HG03432 (cell line): ENCODE measurements at regions not wholly inside any gene's neighbourhood (a gene's known extent, or its start where the extent isn't known, plus 50 kb on each side); places are given as distances from the start of the nearest gene placed in this dataset.
"Not testable (repeated sequence)": the region's sequence is repeated elsewhere in the genome, so short reads cannot be mapped to it uniquely, and the experiment has no call there.

Source experiments
- ATAC-seq: cut with Tn5 transposase; IDR thresholded peaks from one replicate; pipeline ENCODE4 v1.9.1; 2021; ENCODE audit warnings: mild to moderate bottlenecking, moderate library complexity; ENCODE audit not compliant: unreplicated experiment

DNA sequence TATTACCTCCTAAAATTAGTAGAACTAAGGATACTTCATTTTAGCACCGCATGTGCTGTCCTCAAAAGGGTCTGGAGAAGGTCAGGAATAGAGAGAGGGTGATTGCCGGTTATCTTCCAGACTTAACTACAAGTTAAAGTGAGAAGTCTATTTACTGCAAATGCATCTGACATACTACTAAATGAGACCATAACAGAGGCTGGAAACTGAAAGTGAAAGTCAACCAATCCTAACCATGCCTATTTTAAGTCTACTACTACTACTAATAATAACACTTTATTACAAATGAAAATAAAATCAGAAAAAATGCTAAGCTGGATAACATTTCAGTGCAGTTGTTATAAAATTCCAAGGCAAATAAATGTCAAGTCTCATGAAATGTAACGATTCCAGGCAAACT is 244.7 kb downstream of the KIF20B start:
- no peak for ATAC-seq

DNA sequence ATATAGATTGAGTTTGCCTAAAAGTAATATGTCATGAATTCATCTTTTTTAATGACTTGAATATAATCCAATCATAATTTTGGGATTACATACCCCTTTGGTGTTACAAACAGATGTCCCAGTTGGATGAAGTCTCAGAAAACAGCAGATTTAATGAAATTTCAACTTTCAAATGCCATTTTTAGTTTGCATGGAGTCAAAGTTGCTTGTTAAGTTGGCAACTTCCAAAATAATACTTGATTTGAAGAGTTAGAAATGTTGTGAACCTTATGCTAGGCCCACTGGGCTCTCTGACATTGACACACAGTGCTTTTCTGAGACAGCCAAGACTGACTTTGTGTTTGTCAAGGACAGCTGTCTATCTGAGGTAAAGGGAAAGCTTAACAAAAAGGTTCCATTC is 248.1 kb downstream of the KIF20B start:
- no peak for ATAC-seq

DNA sequence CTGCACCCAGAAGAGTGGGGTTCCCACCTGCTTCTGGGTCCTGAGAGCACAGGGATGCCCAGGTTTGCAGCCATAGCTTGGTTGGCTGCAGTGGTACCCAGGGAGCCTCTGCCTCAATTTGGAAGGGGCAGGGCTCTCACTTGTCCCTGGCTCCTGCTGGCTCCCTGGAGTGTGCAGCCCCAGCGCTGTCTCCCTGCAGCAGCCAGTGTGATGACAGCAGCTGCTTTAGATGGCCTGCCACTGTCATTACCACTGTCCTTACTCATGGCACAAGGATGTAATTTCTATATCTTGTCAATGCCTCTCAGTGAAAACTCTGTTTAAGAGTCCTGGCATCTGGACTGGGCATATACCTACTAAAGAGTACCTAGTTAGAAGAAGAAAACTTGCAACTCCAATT is 250.9 kb downstream of the KIF20B start:
- no peak for ATAC-seq

DNA sequence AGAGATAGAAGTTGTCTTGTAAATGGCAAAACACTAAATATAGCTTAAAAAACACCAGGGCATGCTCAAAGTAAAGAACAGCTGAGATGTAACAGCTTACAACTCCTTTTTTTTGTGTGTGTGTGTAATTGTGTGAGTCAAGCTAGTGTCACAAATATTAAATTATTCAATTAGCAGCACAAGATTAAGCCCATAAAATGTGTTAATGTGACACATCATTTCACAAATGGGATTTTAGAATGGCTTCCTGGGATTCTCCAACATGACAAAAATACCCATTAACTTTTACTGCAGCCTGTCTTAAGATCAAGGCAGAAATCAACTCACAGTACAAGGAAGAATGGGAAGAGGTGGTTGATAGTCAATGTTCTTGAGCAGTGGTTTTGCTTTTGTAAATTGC is 251.4 kb downstream of the KIF20B start:
- ATAC-seq: no peak

DNA sequence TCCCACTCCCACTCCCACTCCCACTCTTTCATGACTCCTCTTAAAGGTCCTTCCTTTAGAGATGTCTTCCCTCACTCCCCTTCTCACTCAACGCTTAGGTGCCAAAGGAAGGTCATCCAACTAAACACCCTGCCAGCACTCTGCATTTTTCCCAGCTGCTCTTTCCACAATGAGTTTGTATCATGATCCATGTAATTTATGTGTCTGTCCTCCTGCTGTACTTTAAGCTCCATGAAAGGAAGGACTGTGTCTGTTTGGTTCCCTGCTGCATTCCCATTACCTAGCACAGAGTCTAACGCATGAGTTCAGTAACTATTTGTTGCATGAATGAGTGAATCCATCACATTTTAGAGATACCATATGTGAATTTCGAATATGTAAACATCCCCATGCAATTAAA is 252.7 kb downstream of the KIF20B start:
- no peak for ATAC-seq

DNA sequence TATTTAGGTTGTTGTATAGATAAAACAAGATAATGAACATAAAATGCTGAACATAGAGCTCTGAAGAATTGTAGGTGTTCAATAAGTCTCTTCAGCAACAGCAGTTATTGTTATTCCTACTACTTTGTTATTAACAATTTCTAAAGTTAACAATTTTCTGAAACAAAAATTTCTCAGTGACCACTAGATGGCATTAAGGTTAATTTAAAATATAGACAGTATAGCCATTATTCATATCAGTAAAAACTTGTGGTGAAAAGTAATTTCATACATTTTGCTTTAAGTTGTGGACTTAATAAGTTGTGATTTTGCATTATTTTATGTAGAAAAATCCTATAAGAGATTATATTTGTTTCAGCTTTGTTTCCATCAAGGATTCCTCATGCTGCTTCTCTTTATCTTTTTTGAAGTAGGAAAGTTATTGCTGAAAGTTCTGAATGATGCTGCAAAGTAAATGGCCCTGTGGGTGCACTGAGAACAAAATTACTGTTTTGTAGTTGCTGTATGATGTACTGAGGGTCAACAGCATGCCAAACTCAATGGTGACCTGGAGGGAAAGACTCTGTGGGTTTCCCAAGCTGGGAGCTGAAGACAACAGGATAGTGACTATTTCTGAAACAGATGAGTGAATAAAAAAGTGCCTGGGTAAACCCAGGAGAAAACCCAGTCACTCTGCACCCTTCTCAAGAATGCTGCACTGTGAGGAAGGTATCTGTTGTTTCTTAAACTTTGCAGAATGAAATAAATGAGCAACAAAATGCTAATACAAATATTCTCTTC is 253.6 kb downstream of the KIF20B start:
- peak; percentile 40 for ATAC-seq

DNA sequence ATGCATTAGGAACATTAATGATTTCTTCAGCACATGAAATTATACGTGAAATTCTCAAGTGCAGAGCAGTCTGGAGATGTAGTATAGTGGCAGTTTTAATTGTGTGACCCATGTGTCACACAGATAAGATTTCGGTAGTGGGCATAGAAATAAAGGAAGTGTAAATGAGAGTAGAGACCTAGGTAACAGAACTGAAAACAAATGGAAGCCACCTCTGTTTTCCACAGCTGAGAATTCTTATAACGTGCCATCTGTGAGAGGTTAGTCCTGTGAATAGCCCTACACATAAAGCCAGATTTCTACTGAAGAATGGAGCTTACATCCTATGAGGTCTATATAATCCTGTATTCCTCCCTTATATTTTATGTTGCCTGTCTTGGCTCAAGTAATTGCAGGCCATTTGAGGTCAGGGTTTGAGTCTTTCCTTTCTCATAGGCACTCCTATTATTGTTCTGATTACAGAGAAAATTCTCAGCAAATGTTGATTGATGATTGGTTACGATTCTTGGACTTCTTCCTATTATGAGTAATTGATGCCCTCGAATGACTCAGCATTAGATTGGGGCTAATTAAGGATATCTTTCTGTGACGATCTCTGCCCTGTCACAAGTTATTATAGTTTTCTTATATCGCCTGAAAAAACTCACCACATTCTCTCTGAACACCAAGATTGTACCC is 258.2 kb downstream of the KIF20B start:
- peak; percentile 63 for ATAC-seq

DNA sequence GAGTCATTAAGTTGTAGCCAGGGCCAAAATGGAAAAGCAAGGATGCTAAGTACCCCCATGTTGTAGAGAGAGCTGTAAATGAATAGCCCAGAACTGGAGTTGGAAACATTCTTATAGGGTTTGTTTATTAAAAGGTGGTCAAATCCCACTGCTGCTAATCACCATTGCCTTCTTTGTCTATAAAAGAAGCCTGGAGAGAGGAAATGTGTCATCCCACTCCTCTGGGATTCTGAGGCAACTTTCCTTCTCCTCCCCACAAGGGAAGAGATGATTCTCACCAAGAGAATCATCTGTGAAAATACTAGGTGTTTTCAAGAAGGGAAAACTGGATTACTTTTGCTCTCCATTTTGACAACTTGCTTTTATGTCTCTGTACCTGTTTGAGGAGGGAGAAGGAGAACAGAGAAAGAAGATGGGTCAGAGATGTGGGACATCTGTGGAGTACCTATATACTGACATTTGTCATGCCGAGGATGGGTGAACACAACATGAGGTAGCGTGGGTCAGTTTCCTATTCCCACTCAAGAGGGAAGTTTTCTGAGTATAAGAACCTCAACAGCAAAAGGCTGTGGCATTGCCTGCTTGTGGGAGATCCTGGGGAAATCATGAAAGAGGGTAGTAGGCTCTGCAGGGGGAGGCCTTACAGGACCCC is 262.2 kb downstream of the KIF20B start:
- ATAC-seq: no peak

DNA sequence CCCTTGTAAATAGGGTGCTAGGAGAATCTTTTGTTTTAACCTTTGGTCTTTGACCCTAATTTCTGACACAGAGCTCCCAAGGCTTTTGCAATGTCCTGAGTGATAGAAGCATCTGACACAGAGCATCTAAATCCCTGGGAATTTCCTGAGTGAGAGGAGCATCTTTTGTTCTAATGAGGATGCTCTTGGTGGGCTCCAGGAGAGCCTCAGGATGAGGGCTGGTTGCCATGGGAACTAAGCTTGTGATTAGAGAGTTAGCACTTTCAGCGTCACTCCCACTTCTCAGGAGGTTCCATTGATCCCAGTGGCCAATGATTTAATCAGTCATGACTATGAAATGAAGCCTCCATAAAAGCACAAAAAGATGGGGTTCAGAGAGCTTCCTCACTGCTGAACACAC is 264.8 kb downstream of the KIF20B start:
- no peak for ATAC-seq

DNA sequence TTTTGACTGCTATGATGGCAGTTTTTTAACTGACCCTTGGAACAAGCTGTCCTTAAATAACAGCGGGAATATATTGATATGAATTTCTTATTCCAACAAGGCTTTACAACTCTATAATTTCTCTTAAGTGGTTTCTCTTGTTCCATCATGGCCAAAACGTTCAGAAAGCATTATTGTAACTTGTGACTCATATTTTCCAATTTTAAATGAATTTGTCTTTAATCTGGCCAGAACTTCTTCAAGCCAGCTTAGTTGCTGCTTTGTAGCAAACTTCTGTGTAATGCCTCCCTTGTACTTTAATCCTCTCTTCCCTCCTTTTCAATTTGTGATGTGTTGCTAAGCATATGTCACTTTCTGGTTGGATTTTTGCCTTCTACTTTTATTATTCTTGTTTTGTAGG is 271.9 kb downstream of the KIF20B start:
- ATAC-seq: no peak

DNA sequence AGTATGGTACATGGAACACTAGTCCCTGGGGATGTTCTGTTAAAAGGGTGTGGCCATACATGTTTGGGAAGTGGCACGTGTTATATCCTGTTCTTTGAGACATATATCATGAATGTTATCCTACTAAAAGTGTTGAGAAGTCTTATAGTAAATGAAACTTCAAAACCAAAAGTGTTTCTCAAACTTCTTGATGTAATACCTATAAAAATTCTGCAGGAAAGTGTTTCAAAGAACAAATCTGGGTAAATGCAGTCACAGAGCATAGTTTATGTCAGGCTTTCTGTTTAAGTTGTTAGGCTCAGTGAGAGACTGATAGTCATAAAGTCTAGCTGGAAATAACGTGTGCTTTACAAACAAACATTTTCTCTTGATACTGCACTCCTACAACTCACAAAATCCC is 273.7 kb downstream of the KIF20B start:
- no peak for ATAC-seq

DNA sequence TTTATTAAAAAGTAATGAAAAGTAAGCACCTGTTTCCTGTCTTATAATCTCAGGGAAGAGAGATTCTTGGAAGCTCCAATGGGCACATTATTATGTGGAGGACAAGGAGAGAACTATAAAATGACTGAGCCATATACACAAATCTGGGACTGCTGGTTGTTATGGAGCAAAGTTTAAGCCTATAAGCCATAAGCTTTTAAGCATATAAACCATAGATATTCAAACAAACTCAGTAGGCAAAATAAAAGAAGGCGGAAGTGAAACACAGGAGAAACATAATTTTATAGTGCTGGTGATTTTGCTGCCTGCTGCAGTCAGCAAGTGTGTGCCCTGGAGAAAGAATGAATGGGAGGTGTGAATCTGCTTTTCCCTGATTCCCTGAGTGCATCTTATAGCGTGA is 274.4 kb downstream of the KIF20B start:
- ATAC-seq: no peak

DNA sequence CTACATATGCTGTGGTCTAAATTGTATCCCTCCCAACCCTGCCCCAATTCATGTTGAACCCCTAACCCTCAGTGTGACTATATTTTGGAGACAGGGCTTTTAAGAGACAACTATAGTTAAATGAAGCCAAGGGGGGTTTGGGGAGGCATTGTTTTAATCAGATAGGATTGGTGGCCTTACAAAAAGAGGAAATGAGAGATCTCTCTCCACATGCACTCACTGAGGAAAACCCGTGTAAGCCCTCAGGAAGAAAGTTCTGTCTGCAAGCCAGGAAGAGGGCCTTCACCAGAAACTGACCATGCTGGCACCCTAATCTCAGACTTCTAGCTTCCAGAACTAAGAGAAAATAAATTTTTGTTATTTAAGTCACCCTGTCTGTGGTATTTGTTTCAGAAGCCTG is 276.7 kb downstream of the KIF20B start:
- ATAC-seq: no peak

DNA sequence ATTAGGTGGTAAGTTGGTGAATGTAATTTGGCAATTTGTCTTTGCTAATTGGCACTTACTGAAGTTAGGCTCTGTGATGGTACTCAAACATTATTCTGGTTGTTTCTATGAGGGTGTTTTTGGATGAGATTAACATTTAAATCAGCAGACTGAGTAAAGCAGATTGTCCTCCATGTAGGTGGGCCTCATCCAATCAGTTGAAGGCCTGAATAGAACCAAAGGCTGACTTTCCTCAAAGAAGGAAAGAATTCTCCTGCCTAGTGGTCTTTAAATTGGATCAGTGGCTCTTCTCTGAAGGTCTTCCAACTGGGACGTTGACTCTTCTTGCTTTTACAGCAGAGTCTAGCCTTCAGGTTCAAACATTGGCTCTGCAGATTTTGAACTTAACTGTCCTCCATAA is 278.3 kb downstream of the KIF20B start:
- ATAC-seq: no peak

DNA sequence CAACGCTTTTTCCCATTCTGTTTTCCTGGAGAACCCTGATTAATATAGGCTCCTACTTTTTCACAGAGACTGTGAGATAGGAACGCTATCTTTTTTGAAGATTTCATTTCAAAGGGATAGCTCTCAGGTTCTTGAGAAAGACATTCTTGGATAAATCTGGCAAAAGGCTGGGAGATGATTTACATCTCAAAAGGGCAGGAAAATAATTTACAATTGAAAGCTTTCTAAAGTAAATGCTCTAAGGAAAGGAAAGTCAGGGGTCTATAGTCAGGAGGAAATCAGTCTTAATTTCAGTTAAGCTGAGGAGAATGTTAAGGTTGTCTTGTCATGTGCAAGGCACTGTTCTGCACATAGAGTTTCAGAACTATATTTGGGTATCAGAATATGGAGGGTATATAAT is 278.8 kb downstream of the KIF20B start:
- ATAC-seq: no peak

DNA sequence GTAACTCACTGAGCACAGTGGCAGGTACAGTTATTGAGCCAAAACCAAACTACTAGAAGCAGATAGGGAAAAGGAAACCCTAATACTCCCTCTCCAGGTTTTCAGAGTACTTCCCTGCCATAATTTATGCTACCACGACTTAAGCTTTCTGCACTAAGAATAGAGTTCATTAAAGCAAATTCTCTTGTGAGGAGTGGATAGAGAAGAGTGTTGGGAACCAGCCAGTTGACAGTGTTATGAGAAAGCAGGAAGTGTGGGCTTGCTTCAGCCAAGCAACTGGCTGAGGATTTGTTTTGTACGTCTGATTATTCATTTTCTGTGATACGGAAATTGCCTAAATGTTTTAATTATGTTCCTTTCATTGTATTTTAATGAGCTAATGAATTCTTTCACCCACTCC is 280.5 kb downstream of the KIF20B start:
- ATAC-seq: no peak

DNA sequence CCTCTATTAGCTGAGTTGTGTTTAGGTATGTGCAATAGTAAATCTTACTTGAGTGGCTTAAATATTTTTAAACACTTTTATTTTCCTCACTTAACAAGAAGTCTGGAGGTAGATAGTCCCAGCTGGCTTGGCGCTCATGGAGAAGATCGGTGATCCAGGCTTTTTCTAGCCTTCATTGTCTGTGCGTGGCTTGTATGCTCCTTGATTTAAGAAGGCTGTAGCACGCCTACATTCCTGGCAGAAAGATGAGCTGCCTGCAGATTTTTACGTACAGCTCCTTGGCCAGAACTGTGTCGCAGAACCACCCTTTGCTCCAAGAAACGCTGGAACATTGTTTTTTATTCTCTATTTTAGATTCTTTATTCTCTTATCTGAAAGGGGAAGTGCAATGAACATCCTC is 284.1 kb downstream of the KIF20B start:
- ATAC-seq: no peak

DNA sequence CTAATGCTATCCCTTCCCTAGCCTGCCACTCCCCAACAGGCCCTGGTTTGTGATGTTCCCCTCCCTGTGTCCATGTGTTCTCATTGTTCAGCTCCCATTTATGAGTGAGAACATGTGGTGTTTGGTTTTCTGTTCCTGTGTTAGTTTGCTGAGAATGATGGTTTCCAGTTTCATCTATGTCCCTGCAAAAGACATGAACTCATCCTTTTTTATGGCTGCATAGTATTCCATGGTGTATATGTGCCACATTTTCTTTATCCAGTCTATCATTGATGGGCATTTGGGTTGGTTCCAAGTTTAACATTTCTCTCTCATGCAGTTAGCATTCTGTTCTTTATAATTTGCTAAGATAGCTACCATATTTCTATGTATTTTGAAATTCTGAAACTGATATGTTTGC is 287.0 kb downstream of the KIF20B start:
- ATAC-seq: not testable (repeated sequence)

DNA sequence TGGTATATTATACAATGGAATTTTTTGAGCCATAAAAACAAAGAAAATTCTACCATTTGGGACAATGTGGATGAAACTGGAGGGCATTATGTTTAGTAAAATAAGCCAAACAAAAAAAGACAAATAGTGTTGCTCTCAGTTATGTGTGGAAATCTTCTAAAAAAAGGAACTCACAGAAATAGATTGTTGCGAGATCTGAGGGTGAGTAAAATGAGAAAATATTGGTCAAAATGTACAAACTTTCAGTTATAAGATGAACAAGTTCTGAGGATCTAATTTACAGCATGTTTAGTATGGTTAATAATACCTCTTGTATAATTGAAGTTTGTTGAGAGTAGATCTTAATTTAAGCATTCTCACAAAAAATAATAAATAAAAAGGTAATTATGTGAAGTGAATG is 291.2 kb downstream of the KIF20B start:
- ATAC-seq: no peak

DNA sequence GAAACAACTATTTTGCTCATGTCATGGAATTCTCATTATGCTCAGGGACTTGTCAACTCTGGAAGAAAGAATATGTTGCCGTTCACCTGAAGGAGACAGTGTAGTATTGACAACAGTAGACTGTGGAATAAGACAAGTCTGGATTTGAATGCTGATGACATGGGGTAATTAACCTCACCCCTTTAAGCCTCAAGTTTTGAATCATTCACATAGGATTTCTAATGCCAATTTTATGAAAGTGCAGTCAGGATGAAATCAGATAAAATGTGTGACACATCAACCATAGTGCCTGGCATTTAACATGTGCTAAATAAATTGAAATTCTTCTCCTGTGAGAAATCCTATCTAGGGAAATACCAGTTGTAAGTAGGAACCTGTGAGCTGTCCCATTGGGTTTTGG is 305.8 kb downstream of the KIF20B start:
- no peak for ATAC-seq

DNA sequence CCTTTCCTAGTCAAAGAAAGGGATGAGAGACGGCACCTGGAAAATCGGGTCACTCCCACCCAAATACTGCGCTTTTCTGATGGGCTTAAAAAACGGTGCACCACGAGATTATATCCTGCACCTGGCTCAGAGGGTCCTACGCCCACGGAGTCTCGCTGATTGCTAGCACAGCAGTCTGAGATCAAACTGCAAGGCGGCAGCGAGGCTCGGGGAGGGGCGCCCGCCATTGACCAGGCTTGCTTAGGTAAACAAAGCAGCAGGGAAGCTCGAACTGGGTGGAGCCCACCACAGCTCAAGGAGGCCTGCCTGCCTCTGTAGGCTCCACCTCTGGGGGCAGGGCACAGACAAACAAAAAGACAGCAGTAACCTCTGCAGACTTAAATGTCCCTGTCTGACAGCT is 309.9 kb downstream of the KIF20B start:
- not testable (repeated sequence) for ATAC-seq

DNA sequence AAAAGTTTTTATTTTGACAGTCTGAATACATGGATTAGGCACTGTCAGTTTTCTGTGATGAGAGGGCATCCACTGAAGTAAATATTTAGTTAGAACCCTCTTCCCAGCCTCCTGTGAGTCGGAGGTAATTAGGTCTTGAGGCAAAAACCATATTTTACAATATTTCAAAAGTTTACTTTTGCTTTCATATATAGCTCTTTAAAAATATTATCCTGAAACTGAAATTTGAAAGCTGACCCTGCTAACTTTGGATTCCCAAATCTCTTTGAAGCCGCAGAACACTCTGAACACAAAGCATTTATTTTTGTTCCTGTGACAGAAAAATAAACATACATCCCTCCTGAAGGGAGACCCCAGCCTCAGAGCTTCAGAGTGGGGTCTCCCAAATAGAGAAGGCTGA is 317.4 kb downstream of the KIF20B start:
- peak; percentile 60 for ATAC-seq
